Liver (tissue), 3 donors: ENCODE measurements at regions not wholly inside any gene's neighbourhood (a gene's known extent, or its start where the extent isn't known, plus 50 kb on each side); places are given as distances from the start of the nearest gene placed in this dataset.

ENCODE experiments used
- EGR1 ChIP-seq, 2 donors: IDR thresholded peaks; 2 replicates each; pipeline ENCODE4 v1.6.1; 2016 to 2018; ENCODE audit warnings: antibody characterized with exemption in 2 of 2, low read depth in 2 of 2
- RAD21 ChIP-seq, 2 donors: IDR thresholded peaks; 2 replicates each; pipeline ENCODE4 v1.6.1; 2016; ENCODE audit warnings: antibody characterized with exemption in 2 of 2, mild to moderate bottlenecking in 2 of 2
- TAF1 ChIP-seq: conservative IDR thresholded peaks from 2 replicates; pipeline ENCODE4 v1.6.1; 2016; ENCODE audit warnings: antibody characterized with exemption, mild to moderate bottlenecking
- YY1 ChIP-seq: IDR thresholded peaks from 2 replicates; pipeline ENCODE4 v1.6.1; 2016; ENCODE audit warnings: antibody characterized with exemption, mild to moderate bottlenecking
- TF ChIP-seq, protein P1 (sequence below): fragments of 150-350 bp; IDR thresholded peaks from 2 replicates; pipeline ENCODE4 v1.5.1; 2017; ENCODE audit warnings: improper control_type of control experiment, low read depth, low read length; ENCODE audit not compliant: missing input control
- TF ChIP-seq, protein P2 (sequence below): IDR thresholded peaks from 2 replicates; pipeline ENCODE4 v1.6.1; 2016; ENCODE audit warnings: antibody characterized with exemption
- TF ChIP-seq, protein P3 (sequence below): IDR thresholded peaks from 2 replicates; pipeline ENCODE4 v1.6.1; 2016; ENCODE audit warnings: antibody characterized with exemption
- TF ChIP-seq, protein P4 (sequence below): IDR thresholded peaks from 2 replicates; pipeline ENCODE4 v1.6.1; 2016; ENCODE audit warnings: antibody characterized with exemption, mild to moderate bottlenecking
- donor health status: healthy.
- donor health status: healthy.

DNA sequence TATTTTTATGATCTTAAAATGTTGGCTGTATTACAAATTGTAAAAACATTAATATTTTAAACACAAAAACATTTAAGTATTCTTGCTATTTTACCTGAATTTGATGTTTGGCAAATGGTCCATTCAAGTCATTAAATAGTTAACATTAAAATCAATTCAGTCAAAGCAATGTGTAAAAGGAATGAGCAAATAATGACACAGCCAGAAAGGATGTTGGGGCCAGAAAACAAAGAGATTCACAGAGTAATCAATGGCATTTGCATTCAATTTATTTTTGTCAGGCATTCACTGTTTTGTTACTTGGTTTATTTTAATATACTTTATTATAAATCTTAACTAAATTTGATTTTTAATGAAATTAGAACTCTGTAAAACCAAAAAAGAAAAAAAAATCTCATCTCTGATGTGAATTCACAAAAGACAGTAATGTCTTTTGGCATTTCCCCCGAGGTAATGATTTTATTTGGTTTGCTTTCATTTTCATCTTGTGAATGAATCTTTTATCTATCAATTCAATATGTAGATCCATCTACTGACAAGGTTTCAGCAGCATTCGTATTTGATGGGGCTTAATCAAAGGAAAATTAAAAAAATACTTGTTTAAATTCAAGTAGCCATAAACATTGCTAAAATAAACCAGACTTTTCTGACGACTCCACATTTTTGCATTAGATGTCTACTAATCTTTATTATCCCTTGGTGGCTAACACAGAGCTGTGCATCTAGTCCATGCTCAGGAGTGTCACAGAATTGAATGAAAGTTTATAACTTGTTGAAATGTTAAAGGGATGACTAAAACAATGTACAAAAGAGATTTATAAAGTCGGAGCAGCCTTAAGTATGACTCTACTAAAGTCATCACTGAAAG lies 866.7 kb upstream of the GJE1 start:
- TF ChIP-seq, protein P1, sequence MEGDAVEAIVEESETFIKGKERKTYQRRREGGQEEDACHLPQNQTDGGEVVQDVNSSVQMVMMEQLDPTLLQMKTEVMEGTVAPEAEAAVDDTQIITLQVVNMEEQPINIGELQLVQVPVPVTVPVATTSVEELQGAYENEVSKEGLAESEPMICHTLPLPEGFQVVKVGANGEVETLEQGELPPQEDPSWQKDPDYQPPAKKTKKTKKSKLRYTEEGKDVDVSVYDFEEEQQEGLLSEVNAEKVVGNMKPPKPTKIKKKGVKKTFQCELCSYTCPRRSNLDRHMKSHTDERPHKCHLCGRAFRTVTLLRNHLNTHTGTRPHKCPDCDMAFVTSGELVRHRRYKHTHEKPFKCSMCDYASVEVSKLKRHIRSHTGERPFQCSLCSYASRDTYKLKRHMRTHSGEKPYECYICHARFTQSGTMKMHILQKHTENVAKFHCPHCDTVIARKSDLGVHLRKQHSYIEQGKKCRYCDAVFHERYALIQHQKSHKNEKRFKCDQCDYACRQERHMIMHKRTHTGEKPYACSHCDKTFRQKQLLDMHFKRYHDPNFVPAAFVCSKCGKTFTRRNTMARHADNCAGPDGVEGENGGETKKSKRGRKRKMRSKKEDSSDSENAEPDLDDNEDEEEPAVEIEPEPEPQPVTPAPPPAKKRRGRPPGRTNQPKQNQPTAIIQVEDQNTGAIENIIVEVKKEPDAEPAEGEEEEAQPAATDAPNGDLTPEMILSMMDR, result no peak
- no peak for TF ChIP-seq TAF1
- TF ChIP-seq, protein P2, sequence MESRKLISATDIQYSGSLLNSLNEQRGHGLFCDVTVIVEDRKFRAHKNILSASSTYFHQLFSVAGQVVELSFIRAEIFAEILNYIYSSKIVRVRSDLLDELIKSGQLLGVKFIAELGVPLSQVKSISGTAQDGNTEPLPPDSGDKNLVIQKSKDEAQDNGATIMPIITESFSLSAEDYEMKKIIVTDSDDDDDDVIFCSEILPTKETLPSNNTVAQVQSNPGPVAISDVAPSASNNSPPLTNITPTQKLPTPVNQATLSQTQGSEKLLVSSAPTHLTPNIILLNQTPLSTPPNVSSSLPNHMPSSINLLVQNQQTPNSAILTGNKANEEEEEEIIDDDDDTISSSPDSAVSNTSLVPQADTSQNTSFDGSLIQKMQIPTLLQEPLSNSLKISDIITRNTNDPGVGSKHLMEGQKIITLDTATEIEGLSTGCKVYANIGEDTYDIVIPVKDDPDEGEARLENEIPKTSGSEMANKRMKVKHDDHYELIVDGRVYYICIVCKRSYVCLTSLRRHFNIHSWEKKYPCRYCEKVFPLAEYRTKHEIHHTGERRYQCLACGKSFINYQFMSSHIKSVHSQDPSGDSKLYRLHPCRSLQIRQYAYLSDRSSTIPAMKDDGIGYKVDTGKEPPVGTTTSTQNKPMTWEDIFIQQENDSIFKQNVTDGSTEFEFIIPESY, result no peak
- TF ChIP-seq, protein P3, sequence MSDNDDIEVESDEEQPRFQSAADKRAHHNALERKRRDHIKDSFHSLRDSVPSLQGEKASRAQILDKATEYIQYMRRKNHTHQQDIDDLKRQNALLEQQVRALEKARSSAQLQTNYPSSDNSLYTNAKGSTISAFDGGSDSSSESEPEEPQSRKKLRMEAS, result no peak
- TF ChIP-seq, protein P4, sequence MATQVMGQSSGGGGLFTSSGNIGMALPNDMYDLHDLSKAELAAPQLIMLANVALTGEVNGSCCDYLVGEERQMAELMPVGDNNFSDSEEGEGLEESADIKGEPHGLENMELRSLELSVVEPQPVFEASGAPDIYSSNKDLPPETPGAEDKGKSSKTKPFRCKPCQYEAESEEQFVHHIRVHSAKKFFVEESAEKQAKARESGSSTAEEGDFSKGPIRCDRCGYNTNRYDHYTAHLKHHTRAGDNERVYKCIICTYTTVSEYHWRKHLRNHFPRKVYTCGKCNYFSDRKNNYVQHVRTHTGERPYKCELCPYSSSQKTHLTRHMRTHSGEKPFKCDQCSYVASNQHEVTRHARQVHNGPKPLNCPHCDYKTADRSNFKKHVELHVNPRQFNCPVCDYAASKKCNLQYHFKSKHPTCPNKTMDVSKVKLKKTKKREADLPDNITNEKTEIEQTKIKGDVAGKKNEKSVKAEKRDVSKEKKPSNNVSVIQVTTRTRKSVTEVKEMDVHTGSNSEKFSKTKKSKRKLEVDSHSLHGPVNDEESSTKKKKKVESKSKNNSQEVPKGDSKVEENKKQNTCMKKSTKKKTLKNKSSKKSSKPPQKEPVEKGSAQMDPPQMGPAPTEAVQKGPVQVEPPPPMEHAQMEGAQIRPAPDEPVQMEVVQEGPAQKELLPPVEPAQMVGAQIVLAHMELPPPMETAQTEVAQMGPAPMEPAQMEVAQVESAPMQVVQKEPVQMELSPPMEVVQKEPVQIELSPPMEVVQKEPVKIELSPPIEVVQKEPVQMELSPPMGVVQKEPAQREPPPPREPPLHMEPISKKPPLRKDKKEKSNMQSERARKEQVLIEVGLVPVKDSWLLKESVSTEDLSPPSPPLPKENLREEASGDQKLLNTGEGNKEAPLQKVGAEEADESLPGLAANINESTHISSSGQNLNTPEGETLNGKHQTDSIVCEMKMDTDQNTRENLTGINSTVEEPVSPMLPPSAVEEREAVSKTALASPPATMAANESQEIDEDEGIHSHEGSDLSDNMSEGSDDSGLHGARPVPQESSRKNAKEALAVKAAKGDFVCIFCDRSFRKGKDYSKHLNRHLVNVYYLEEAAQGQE, result no peak
- no peak for TF ChIP-seq RAD21 (IDR thresholded peaks at IDR 0.05)
- no peak for TF ChIP-seq EGR1 (IDR thresholded peaks at IDR 0.05; ENCODE audit: low read depth in 2 of 2)
- TF ChIP-seq YY1, result no peak
